ENCODE measurements at regions not wholly inside any gene's neighbourhood (a gene's known extent, or its start where the extent isn't known, plus 50 kb on each side); places are given as distances from the start of the nearest gene placed in this dataset.

DNA sequence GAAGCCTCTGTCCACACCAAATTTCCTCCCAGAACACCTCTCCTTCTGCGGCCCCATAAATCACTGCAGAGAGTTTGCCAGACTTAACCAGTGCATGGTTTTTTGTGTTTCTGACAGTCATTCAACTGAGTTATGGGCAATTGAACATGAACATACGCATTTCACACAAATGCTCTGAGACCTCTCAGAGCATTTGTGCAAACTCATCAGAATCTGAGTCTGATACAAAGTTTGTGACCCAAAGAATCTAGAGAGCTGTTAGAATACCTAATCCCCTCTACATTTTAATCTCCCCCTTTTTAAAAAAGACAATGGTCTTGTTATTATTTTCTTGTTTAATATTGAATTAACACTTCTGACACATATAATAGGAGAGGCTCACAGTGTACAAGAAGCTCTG is 416.9 kb upstream of the SMARCA2 start:
- TF ChIP-seq JUN (IDR thresholded peaks at IDR 0.05; ENCODE audit: borderline replicate concordance, insufficient read depth, insufficient read length, low read depth), result no peak
- TF ChIP-seq, protein P1, sequence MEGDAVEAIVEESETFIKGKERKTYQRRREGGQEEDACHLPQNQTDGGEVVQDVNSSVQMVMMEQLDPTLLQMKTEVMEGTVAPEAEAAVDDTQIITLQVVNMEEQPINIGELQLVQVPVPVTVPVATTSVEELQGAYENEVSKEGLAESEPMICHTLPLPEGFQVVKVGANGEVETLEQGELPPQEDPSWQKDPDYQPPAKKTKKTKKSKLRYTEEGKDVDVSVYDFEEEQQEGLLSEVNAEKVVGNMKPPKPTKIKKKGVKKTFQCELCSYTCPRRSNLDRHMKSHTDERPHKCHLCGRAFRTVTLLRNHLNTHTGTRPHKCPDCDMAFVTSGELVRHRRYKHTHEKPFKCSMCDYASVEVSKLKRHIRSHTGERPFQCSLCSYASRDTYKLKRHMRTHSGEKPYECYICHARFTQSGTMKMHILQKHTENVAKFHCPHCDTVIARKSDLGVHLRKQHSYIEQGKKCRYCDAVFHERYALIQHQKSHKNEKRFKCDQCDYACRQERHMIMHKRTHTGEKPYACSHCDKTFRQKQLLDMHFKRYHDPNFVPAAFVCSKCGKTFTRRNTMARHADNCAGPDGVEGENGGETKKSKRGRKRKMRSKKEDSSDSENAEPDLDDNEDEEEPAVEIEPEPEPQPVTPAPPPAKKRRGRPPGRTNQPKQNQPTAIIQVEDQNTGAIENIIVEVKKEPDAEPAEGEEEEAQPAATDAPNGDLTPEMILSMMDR (IDR thresholded peaks at IDR 0.05; ENCODE audit: extremely low read depth in 1 of 2, insufficient read depth in 1 of 2, low read depth in 1 of 2, low read length in 2 of 2), result no peak
- TF ChIP-seq EZH2 (IDR thresholded peaks at IDR 0.05; ENCODE audit: borderline replicate concordance, low read depth, low read length, severe bottlenecking), result no peak
- TF ChIP-seq POLR2A (IDR thresholded peaks at IDR 0.05; ENCODE audit: low read depth, low read length), result no peak
- TF ChIP-seq, protein P2, sequence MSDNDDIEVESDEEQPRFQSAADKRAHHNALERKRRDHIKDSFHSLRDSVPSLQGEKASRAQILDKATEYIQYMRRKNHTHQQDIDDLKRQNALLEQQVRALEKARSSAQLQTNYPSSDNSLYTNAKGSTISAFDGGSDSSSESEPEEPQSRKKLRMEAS (IDR thresholded peaks at IDR 0.05; ENCODE audit: insufficient read depth, insufficient read length), result no peak
- no peak for TF ChIP-seq POLR2AphosphoS5 (IDR thresholded peaks at IDR 0.05; ENCODE audit: insufficient read depth, low read depth, low read length)

All from endothelial cell of umbilical vein (primary cell).